ENCODE measurements at regions not wholly inside any gene's neighbourhood (a gene's known extent, or its start where the extent isn't known, plus 50 kb on each side); places are given as distances from the start of the nearest gene placed in this dataset.
"Not testable (repeated sequence)": the region's sequence is repeated elsewhere in the genome, so short reads cannot be mapped to it uniquely, and the experiment has no call there.

DNA sequence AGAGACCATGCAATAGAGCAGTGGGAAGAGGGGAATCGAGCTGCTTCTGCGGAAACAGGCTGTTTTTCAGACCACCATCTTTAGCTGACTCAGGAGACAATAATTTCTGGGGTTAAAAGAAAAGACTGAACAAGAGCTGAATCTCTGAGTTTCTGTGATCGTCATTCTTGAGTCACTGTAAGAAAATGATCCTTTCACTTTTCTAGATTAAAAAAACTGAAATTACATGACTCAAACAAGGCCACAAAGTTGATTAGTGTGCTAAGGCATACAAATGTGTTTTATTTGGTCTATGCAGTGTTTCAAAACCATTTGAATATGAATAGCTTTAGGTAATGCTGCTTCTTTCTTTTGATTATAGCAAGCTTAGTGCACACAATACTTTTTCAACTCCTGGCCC, 194.4 kb upstream of the RPL34 start:
- no peak overlapping the region for H3K4me3 ChIP-seq (ENCODE audit: low read length)
- TF ChIP-seq, protein P1, sequence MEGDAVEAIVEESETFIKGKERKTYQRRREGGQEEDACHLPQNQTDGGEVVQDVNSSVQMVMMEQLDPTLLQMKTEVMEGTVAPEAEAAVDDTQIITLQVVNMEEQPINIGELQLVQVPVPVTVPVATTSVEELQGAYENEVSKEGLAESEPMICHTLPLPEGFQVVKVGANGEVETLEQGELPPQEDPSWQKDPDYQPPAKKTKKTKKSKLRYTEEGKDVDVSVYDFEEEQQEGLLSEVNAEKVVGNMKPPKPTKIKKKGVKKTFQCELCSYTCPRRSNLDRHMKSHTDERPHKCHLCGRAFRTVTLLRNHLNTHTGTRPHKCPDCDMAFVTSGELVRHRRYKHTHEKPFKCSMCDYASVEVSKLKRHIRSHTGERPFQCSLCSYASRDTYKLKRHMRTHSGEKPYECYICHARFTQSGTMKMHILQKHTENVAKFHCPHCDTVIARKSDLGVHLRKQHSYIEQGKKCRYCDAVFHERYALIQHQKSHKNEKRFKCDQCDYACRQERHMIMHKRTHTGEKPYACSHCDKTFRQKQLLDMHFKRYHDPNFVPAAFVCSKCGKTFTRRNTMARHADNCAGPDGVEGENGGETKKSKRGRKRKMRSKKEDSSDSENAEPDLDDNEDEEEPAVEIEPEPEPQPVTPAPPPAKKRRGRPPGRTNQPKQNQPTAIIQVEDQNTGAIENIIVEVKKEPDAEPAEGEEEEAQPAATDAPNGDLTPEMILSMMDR (conservative IDR thresholded peaks at IDR 0.05; ENCODE audit: low read depth, low read length), result no peak
- DNase-seq (ENCODE audit: low read depth), result peak; percentile 16

DNA sequence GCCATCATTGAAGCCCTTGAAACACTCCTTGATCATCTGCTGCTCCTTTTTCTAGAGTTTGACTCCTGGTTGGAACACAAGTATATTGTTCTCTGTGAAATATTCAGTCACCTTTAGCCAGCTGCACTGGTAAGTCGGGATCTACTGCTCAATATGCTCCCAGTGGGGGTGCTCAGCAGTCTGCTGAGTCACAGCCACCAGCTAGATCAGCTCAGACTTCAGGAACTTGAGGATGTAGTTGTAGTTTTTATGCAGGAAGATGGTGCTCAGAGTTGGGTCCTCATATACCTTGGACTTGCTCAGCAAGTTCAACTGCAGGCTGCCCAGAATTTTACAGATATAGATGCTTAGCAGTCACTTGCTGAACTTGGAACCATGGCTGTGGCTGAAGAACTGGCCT, 202.5 kb upstream of the RPL34 start:
- DNase-seq (ENCODE audit: low read depth), result no peak
- TF ChIP-seq, protein P1 (conservative IDR thresholded peaks at IDR 0.05; ENCODE audit: low read depth, low read length), result no peak
- H3K4me3 ChIP-seq (ENCODE audit: low read length), result no peak overlapping the region

DNA sequence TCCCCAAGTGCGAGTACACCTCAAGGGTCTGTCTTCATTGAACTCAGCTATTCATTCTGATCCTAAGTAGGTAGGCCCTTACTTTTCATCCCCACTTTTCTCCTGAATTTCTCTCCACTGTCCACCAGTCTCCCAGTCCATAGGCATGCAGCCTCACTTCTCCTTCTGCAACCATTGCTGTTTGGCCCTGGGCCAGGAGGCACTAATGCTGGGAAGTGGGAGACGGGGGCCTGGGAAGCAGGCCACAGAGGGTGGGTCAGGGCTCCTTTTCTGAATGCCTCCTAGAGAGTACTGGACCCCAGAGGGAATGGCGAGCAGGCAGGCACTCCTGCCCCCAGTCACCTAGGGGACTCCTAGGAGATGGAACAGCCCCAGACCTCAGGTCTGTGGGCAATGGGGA, 203.5 kb upstream of the RPL34 start:
- no peak overlapping the region for H3K4me3 ChIP-seq (ENCODE audit: low read length)
- TF ChIP-seq, protein P1 (conservative IDR thresholded peaks at IDR 0.05; ENCODE audit: low read depth, low read length), result no peak
- DNase-seq (ENCODE audit: low read depth), result no peak

DNA sequence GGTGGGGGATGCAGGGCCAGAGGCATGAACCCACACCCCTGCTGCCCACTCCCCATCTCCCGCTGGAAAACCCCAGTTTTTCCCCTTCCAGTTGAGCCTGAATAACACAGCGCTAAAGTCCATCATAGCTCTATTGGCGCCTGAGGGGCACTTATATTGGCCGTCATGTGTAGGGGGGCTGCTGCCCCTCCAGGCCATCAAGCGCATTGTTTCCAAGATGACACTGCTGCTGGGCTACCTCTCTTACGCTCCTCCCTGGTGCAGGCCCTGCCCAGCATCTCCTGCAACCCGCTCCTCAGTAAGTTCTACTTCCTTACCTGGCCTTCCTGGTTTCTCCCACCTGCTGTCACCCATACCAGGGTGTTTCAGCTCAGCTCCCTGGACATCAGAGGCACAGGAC, 205.0 kb upstream of the RPL34 start:
- TF ChIP-seq, protein P1 (conservative IDR thresholded peaks at IDR 0.05; ENCODE audit: low read depth, low read length), result no peak
- H3K4me3 ChIP-seq (ENCODE audit: low read length), result no peak overlapping the region
- no peak for DNase-seq (ENCODE audit: low read depth)

DNA sequence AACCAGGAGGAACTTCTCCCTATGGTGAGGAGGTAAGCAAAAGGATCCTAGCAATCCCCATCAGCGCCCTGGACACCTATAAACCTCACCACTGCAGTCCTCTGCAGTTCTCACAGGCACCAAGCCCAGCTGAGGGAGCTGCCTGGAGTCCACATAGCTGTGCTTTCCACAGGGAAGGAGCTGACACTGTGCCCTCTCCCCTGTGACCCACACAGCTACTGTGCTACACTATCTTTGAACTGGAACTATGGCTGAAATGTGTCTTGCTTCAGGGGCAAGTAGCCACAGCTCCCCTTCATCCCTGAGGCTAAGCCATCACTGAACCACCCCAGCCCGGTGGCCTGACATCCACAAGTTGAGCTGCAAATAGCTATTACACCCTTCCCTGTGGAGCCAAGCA, 208.5 kb upstream of the RPL34 start:
- TF ChIP-seq, protein P1 (conservative IDR thresholded peaks at IDR 0.05; ENCODE audit: low read depth, low read length), result no peak
- H3K4me3 ChIP-seq (ENCODE audit: low read length), result no peak overlapping the region
- no peak for DNase-seq (ENCODE audit: low read depth)

DNA sequence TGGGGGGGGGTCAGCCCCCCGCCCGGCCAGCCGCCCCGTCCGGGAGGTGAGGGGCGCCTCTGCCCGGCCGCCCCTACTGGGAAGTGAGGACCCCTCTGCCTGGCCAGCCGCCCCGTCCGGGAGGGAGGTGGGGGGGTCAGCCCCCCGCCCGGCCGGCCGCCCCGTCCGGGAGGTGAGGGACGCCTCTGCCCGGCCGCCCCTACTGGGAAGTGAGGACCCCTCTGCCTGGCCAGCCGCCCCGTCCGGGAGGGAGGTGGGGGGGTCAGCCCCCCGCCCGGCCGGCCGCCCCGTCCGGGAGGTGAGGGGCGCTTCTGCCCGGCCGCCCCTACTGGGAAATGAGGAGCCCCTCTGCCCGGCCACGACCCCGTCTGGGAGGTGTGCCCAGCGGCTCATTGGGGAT, 210.7 kb upstream of the RPL34 start:
- not testable (repeated sequence) for DNase-seq (ENCODE audit: low read depth); H3K4me3 ChIP-seq (ENCODE audit: low read length)

DNA sequence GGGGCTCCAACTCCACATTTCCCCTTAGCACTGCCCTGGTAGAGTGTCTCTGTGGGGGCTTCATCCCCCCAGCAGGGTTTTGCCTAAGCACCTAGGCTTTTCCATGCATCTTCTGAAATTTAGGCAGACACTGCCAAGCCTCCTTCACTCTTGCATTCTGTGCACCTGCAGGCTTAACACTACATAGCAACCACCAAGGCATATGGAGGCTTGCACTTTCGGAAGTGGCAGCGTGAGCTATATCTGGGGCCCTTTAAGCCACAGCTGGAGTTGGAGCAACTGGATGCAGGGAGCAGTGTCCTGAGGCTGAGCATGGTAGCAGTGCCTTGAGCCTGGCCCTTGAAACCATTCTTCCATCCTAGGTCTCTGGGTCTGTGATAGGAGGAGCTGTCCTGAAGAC, 214.8 kb upstream of the RPL34 start:
- TF ChIP-seq, protein P1 (conservative IDR thresholded peaks at IDR 0.05; ENCODE audit: low read depth, low read length), result no peak
- H3K4me3 ChIP-seq (ENCODE audit: low read length), result no peak overlapping the region
- DNase-seq (ENCODE audit: low read depth), result no peak

DNA sequence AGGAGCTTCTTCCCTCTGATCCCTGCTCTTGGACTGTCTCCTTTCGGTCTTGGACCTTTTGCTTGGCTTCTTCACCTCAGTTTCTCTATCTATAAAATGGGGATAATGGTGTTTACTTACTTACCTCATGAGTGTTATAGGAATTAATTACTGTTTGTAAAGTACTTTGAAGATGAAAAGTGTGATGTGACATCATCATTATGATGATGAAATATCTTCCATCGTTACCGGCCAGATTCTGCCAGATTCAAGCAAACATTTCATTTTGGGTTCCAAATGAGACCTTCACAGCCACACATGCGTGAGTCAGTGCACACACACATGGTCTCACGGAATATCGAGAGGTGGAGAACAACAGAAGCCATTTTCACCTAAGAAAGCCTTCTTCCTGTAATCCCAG, 220.1 kb upstream of the RPL34 start:
- TF ChIP-seq, protein P1 (conservative IDR thresholded peaks at IDR 0.05; ENCODE audit: low read depth, low read length), result no peak

More for the DNA sequence above, 220.1 kb upstream of the RPL34 start:
- DNase-seq (ENCODE audit: low read depth), result no peak
- no peak overlapping the region for H3K4me3 ChIP-seq (ENCODE audit: low read length)
